Activated B cell treated with CpG ODN at 0.5 μM for 24 hours (primary cell): ENCODE measurements at regions not wholly inside any gene's neighbourhood (a gene's known extent, or its start where the extent isn't known, plus 50 kb on each side); places are given as distances from the start of the nearest gene placed in this dataset.

Experiments
- ATAC-seq: fragments of 200-7000 bp; cut with Tn5 transposase; one replicate; pipeline ENCODE4 v1.10.0; 2021; ENCODE audit warnings: low read depth, mild to moderate bottlenecking, moderate library complexity
- CTCF ChIA-PET: fragments of 350-600 bp; sonication (Branson Sonifier 250); formaldehyde crosslinking; loops from one replicate; lab custom pipeline; 2021; ENCODE audit warnings: antibody characterized with exemption; lab: Charles Lee
- POLR2A ChIA-PET: fragments of 350-600 bp; sonication (Branson Sonifier 250); formaldehyde crosslinking; loops from one replicate; lab custom pipeline; 2021; ENCODE audit warnings: antibody characterized with exemption; lab: Charles Lee
- DNase-seq: peaks from one replicate; pipeline ENCODE4 v3.0.0; 2022
- H3K27ac Mint-ChIP-seq: one replicate; pipeline ENCODE4 v1.8.0; 2020; ENCODE audit warnings: mixed read lengths
- H3K27me3 Mint-ChIP-seq: one replicate; pipeline ENCODE4 v1.8.0; 2021; ENCODE audit warnings: mixed read lengths
- H3K36me3 Mint-ChIP-seq: one replicate; pipeline ENCODE4 v1.8.0; 2021; ENCODE audit warnings: low read depth, mixed read lengths
- H3K4me1 Mint-ChIP-seq: one replicate; pipeline ENCODE4 v1.8.0; 2021; ENCODE audit warnings: mixed read lengths
- H3K4me3 Mint-ChIP-seq: one replicate; pipeline ENCODE4 v1.8.0; 2020; ENCODE audit warnings: mild to moderate bottlenecking, mixed read lengths
- H3K9me3 Mint-ChIP-seq: one replicate; pipeline ENCODE4 v1.8.0; 2020; ENCODE audit warnings: mixed read lengths
- intact Hi-C: fragments of 100-400 bp; cut with micrococcal nuclease; formaldehyde crosslinking; loops from one replicate; pipeline ENCODE4 v1.15.1; 2024
- TF ChIP-seq, protein P1 (sequence below): fragments of 200-600 bp; IDR thresholded peaks from one replicate; pipeline ENCODE4 v1.8.0; 2022; ENCODE audit warnings: antibody characterized with exemption, mild to moderate bottlenecking

DNA sequence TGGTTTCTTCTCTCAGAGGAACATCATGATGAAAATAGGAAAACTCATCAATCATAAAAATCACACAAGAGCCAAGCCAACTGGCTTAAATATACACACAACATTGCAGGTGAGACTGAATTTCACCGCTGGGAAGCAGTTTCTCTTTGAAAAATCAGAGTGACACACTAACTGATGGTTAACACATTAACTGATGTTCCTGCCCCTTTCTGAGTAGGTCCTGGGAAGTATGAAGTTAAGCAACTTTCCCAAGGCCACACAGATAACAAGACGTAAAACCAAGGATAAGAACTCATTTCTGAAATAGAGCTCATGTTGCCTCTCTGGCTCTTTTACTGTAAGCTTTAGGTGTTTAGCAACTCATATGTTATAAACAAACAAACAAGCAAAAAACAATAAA lies 813.7 kb upstream of the HS3ST1 start:
- peaks cover 6% of the 10 kb centered on the region for H3K9me3 Mint-ChIP-seq
- ATAC-seq: no peak
- DNase-seq: no peak
- H3K27me3 Mint-ChIP-seq: no peaks in the 10 kb centered on the region
- CTCF ChIA-PET: no interaction called here
- TF ChIP-seq, protein P1, sequence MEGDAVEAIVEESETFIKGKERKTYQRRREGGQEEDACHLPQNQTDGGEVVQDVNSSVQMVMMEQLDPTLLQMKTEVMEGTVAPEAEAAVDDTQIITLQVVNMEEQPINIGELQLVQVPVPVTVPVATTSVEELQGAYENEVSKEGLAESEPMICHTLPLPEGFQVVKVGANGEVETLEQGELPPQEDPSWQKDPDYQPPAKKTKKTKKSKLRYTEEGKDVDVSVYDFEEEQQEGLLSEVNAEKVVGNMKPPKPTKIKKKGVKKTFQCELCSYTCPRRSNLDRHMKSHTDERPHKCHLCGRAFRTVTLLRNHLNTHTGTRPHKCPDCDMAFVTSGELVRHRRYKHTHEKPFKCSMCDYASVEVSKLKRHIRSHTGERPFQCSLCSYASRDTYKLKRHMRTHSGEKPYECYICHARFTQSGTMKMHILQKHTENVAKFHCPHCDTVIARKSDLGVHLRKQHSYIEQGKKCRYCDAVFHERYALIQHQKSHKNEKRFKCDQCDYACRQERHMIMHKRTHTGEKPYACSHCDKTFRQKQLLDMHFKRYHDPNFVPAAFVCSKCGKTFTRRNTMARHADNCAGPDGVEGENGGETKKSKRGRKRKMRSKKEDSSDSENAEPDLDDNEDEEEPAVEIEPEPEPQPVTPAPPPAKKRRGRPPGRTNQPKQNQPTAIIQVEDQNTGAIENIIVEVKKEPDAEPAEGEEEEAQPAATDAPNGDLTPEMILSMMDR: no peak
- no peaks in the 10 kb centered on the region for H3K36me3 Mint-ChIP-seq
- POLR2A ChIA-PET: no interaction called here
- no peaks in the 10 kb centered on the region for H3K4me1 Mint-ChIP-seq
- no peak overlapping the region for H3K27ac Mint-ChIP-seq
- intact Hi-C loops: no loop called here
- no peak overlapping the region for H3K4me3 Mint-ChIP-seq

DNA sequence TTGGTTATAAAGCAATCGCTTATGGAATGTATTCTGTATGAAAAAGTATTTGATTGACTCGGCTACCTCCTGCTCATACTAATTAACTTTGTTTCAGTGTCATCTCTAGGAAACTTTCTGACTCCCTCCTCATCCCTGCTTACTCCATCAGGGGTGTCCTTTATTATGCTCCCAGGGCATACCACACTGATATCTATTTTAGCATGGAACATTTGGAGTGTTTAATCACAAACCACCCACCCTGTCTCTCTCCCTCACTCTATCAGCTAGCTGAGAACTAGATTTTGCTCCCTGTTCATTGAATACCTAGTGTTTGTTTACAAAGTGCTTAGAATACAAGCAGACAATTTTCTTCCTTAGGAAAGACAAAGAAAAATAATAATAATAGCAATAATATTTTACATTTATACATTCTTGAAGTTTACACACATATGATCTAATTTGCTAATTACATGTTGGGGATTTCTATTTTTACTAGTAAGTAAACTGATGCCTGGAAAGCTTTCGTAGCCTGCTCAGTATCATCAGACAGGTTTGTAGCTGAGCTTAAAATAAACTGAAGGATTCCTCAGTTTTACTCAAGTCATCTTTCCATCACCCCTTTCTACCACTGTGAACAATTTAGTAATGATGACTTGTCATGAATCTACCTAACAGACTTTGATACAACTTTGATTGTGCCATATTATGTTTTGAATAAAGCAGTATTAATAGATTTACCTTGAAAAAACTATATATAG lies 811.4 kb upstream of the HS3ST1 start:
- DNase-seq: no peak
- H3K36me3 Mint-ChIP-seq: no peaks in the 10 kb centered on the region
- H3K4me1 Mint-ChIP-seq: no peaks in the 10 kb centered on the region
- intact Hi-C loops: no loop called here
- POLR2A ChIA-PET: no interaction called here
- TF ChIP-seq, protein P1: no peak
- H3K9me3 Mint-ChIP-seq: peaks cover 4% of the 10 kb centered on the region
- CTCF ChIA-PET: no interaction called here
- H3K27me3 Mint-ChIP-seq: no peaks in the 10 kb centered on the region
- H3K4me3 Mint-ChIP-seq: no peak overlapping the region
- H3K27ac Mint-ChIP-seq: no peak overlapping the region
- ATAC-seq: no peak

DNA sequence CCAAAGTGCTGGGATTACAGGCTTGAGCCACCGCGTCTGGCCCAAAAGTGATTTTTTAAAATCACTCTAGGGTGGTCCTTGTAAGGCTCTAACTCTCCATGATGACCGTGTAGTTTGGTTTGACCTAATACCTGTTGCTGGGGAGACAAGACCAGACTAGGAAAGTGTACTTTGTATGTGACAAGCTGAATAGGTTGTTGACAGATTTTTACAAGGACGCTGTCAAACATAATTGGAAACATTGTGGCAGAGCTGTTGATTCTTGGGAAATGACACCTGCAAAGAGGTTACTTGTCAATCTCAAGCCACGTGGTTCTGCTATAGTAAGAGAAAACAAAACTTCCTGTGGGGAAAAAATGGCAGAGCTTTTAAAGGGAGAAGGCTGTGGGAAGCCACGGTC lies 802.4 kb upstream of the HS3ST1 start:
- no peak for DNase-seq
- ChIA-PET POLR2A (no interaction called here), CTCF (no interaction called here)
- no peak for ATAC-seq
- TF ChIP-seq, protein P1: no peak
- intact Hi-C loops: no loop called here
- Mint-ChIP-seq H3K36me3 (no peaks in the 10 kb centered on the region), H3K27me3 (no peaks in the 10 kb centered on the region), H3K27ac (no peak overlapping the region), H3K4me1 (no peaks in the 10 kb centered on the region), H3K9me3 (peaks cover 4% of the 10 kb centered on the region), H3K4me3 (no peak overlapping the region)

DNA sequence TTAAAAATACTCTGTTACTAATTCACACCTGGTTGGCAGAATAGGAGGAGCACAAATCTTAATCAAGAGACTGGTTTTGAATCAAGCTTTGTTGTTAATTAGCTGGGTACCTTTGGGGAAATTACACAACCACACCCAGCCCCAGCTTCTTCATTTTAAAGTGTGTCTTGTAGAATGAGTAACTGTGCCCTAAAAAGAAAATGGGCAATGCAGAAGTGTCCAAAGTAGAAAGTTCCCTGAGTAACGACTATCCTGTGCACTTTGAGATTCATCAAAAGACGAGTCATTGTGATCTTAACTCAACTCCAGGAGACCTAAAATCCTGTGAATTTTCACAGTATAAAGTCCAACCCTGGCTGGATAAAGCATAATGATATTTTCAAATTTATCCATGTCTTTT lies 792.3 kb upstream of the HS3ST1 start:
- no peaks in the 10 kb centered on the region for H3K27me3 Mint-ChIP-seq
- H3K4me3 Mint-ChIP-seq: no peak overlapping the region

DNA sequence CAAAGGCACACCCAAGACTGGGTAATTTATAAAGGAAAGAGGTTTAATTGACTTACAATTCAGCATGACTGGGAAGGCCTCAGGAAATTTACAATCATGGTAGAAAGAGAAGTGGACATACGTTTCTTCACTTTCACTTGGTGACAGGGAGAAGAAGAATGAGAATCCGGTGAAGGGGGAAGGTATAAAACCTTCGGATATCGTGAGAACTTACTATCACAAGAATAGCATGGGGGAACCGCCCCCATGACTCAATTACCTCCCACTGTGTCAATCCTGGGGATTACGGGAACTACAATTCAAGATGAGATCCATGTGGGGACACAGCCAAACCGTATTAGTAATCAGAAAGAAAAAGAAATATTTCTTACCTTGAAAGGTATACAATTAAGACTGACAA lies 782.9 kb upstream of the HS3ST1 start:
- POLR2A ChIA-PET: no interaction called here

More for the DNA sequence above, 792.3 kb upstream of the HS3ST1 start:
- intact Hi-C loops: no loop called here
- DNase-seq (no peak), ATAC-seq (no peak)
- H3K9me3 Mint-ChIP-seq: no peaks in the 10 kb centered on the region
- CTCF ChIA-PET: no interaction called here
- no peak overlapping the region for H3K27ac Mint-ChIP-seq
- H3K36me3 Mint-ChIP-seq: no peaks in the 10 kb centered on the region
- POLR2A ChIA-PET: no interaction called here
- TF ChIP-seq, protein P1: no peak
- no peaks in the 10 kb centered on the region for H3K4me1 Mint-ChIP-seq

More for the DNA sequence above, 782.9 kb upstream of the HS3ST1 start:
- DNase-seq (no peak), ATAC-seq (no peak)
- H3K36me3 Mint-ChIP-seq: no peaks in the 10 kb centered on the region
- H3K27ac Mint-ChIP-seq: no peak overlapping the region
- no peak overlapping the region for H3K4me3 Mint-ChIP-seq
- CTCF ChIA-PET: no interaction called here
- H3K4me1 Mint-ChIP-seq: no peaks in the 10 kb centered on the region
- TF ChIP-seq, protein P1: no peak
- H3K9me3 Mint-ChIP-seq: peaks cover 4% of the 10 kb centered on the region
- H3K27me3 Mint-ChIP-seq: no peaks in the 10 kb centered on the region
- intact Hi-C loops: no loop called here
